ACHN (cell line): ENCODE measurements at regions not wholly inside any gene's neighbourhood (a gene's known extent, or its start where the extent isn't known, plus 50 kb on each side); places are given as distances from the start of the nearest gene placed in this dataset.

Experiments used
- DNase-seq: peaks from one replicate; pipeline ENCODE4 v3.0.0-alpha.2; 2015
- in situ Hi-C: cut with HindIII; loops from 2 replicates; pipeline ENCODE4 v1.10.0; 2017; ENCODE audit warnings: low sequenced_read_pairs, low pct_ligation_motif_present, low pct_unique_long_range_greater_than_20kb

- in situ Hi-C loops = no loop called here
- no peak for DNase-seq
Observed at GRCh38 chr22:34114406-34114805, 194.1 kb upstream of the LARGE1 start.

GRCh38 chr22:34115722-34116121, 195.4 kb upstream of the LARGE1 start:
- in situ Hi-C loops = no loop called here
- DNase-seq = no peak

- in situ Hi-C loops = no loop called here
- DNase-seq = no peak
Observed at GRCh38 chr22:34116126-34116525, 195.8 kb upstream of the LARGE1 start.

- in situ Hi-C loops = no loop called here
- no peak for DNase-seq
Observed at GRCh38 chr22:34122042-34122441, 201.8 kb upstream of the LARGE1 start.

- DNase-seq = no peak
- in situ Hi-C loops = no loop called here
Observed at GRCh38 chr22:34129691-34130486, 209.6 kb upstream of the LARGE1 start.

GRCh38 chr22:34135749-34136148, 215.5 kb upstream of the LARGE1 start:
- in situ Hi-C loops = no loop called here
- DNase-seq = no peak

GRCh38 chr22:34150023-34150422, 229.7 kb upstream of the LARGE1 start:
- in situ Hi-C loops = no loop called here
- no peak for DNase-seq

- in situ Hi-C loops = no loop called here
- no peak for DNase-seq
Observed at GRCh38 chr22:34159491-34159890, 239.2 kb upstream of the LARGE1 start.

- in situ Hi-C loops = no loop called here
- no peak for DNase-seq
Observed at GRCh38 chr22:34160141-34160783, 240.0 kb upstream of the LARGE1 start.

GRCh38 chr22:34161431-34162123, 241.3 kb upstream of the LARGE1 start:
- in situ Hi-C loops = no loop called here

GRCh38 chr22:34198976-34199375, 278.7 kb upstream of the LARGE1 start:
- DNase-seq = no peak
- in situ Hi-C loops = no loop called here

More at GRCh38 chr22:34161431-34162123, 241.3 kb upstream of the LARGE1 start:
- DNase-seq = no peak

- in situ Hi-C loops = no loop called here
- DNase-seq = no peak
Observed at GRCh38 chr22:34210301-34210700, 290.0 kb upstream of the LARGE1 start.

GRCh38 chr22:34214372-34214771, 294.1 kb upstream of the LARGE1 start:
- DNase-seq = no peak
- in situ Hi-C loops = no loop called here

GRCh38 chr22:34225278-34225677, 305.0 kb upstream of the LARGE1 start:
- DNase-seq = no peak
- in situ Hi-C loops = no loop called here

- DNase-seq = no peak
- in situ Hi-C loops = no loop called here
Observed at GRCh38 chr22:34236527-34236926, 316.3 kb upstream of the LARGE1 start.

- in situ Hi-C loops = no loop called here
- no peak for DNase-seq
Observed at GRCh38 chr22:34239421-34239820, 319.1 kb upstream of the LARGE1 start.

- in situ Hi-C loops = no loop called here
- no peak for DNase-seq
Observed at GRCh38 chr22:34243023-34243422, 322.7 kb upstream of the LARGE1 start.

GRCh38 chr22:34255042-34255441, 334.8 kb upstream of the LARGE1 start:
- in situ Hi-C loops = no loop called here
- no peak for DNase-seq

- DNase-seq = no peak
- in situ Hi-C loops = no loop called here
Observed at GRCh38 chr22:34278121-34278520, 357.8 kb upstream of the LARGE1 start.

GRCh38 chr22:34281738-34282137, 361.5 kb upstream of the LARGE1 start:
- in situ Hi-C loops = no loop called here
- no peak for DNase-seq
